Stimulated activated CD4-positive, alpha-beta T cell treated with anti-CD3 and anti-CD28 coated beads, Interleukin-2, amount 100 ng/mL, for 48 hours (primary cell): ENCODE measurements at regions not wholly inside any gene's neighbourhood (a gene's known extent, or its start where the extent isn't known, plus 50 kb on each side); places are given as distances from the start of the nearest gene placed in this dataset.

Source experiments
- DNase-seq, 2 donors: peaks; one replicate each; pipeline ENCODE4 v3.0.0-alpha.2; 2020

DNA sequence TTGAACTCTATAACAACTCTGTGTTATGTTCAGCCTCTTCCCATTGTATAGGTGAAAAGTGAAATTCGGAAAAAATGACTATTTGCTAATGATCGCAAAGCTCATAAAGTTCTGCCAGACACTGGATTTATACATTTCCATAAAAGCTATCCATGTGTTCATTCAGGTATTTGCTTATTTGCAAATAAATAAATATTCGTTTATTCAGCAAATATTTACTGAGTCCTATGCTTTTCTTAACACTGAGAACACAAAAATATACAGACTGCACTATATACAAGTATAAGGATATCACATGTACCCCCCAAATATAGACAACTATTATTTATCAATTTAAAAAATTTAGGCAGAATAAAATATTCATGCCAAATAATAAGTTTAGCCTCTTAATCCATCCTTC lies 63.2 kb upstream of the ATP8B1 start:
- no peak for DNase-seq

DNA sequence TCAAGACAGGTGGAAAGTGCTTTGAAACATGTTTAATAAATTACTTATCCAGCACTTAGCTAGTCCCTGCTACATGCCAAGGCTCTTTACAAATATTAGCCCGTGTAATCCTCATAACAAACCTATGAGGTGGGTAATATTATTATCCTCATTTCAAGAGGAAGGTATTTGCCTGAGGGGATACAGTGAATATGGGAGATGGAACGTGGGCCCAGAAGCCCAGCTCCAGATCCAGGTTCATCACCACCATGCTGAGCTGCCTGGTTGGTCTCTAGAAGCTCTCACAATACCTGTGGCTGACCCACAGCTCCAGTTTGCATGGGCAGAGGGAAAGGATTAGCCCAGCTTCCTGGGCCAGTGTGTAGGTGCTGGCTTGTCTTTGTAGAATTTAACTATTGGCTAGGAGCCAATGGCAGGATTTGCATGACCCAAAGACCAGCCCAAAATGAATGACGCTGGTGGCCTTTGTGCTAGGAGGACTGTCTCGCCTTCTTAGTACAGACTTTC lies 61.6 kb upstream of the ATP8B1 start:
- DNase-seq, result no peak

DNA sequence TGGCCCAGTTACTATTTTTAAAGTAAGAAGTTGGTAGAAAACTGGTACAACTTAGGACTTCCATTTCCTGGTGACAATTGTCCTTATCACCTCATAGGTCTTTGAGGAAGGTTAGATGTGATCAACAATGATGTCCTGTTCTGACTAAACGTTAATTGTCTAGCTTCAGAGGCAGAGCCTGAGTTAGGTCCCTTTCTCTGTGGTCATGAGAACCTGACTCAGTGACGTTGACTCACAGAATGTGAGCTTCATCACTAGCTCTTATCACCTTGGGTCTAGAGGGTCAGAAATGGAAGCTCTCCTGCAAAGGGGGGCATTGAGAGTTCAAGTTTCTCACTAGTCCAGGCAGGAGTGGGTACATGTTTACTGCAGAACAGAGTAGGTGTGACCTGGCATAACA lies 60.6 kb upstream of the ATP8B1 start:
- DNase-seq, result no peak

DNA sequence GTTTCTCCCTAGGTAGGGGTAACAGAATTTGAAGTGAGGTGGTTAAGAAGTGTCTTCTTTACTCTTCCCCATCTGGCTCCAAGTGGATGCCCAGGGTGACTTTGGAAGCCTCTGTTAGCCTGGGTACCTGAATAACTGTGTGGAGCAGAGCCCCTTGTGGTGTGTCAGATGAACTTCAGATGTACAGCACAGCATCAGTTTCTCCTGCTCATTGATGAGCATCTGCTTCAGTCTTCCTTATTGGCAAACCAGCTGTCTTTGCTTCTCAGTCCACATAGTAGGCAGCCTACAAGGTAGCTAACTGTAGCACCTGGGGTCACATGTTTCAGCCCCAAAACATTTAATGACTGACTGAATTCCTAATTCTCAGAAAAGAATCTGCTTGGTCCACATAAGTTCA lies 56.2 kb upstream of the ATP8B1 start:
- no peak for DNase-seq

DNA sequence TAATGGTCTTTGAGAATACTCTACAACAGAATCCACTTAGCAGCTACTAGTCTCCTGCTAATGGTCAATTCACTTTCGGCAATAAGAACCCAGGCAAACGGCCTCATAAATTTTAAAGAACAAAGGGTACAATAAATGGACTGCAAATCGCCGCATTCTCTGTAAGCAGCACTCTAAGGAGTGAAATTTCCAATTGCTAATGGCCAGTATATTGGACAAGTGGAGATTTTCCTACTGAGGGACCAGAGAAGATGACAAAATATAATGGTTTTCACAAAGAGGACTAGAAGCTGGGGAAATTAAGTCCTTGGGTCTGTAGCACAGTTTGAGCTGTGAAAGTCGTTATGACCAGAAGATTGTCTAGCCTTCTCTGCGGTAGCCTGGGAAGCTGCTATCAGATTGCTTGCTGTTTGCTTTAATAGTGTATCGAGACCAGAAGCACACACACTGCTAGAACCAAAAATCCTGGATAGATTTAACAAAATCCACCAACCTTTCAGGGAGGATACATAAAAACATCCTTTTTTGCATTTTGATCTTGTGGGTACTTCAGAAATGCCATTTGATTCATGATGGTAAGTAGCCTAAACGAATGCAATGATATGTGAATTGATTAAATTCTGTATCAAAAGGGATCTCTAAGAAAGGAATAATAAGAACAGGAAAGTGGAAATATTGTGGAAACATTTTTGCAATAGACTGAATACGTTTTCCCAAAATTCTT lies 53.6 kb upstream of the ATP8B1 start:
- DNase-seq, result no peak

DNA sequence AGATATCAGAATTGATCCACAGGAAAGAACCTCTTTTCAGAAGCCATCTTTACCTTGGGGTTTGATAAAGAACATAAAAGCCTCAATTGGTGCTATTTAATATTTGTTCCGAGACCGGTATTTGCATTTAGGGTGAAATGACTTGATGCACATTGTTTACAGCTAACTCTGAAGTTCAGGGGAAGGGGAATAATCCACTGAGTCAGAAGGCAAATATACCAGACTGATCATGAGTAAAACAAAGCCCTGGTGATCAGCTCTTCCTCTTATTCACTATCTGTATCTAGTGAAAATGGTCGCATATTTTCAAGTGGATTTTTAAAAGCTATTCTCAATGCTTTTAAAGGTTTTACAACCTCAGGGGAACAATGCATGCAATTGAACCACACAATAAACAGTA lies 53.0 kb upstream of the ATP8B1 start:
- DNase-seq, result no peak

DNA sequence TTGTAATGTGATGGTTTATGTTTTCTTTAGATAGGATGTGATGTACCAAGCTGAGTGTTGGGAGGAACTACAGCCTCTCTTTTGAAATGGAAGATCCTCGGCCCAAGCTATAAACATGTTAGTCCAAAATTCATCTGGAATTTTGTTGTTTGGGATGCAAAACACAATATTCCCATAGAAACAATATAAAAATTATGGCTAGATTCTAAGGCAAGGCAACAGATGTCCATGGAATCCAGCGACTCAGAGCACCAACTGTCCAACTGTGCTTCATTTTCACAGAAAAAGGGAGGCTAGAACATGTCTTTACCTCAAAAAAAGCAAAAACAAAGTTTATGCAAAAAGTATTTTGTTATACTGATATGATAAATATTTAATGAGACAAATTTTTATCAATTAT lies 52.4 kb upstream of the ATP8B1 start:
- DNase-seq, result no peak

DNA sequence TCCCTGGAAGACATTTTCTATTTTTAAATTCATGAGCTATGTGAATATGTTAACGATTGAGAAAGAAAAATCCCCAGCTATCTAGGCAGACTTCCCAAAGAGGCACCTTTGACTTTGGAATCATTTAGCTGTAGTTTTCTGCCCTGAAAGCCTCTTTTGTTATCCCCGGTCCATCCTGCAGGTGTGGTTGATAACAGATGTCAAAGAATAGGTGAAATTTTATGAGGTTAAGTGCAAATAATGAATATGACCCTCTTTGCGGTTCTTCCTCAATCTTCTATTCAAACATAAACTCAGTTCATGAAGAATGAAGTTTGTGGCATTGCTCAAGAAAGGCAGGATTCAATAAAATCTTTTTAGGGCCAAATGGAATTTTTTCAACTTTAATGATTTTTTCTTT lies 51.6 kb upstream of the ATP8B1 start:
- no peak for DNase-seq

DNA sequence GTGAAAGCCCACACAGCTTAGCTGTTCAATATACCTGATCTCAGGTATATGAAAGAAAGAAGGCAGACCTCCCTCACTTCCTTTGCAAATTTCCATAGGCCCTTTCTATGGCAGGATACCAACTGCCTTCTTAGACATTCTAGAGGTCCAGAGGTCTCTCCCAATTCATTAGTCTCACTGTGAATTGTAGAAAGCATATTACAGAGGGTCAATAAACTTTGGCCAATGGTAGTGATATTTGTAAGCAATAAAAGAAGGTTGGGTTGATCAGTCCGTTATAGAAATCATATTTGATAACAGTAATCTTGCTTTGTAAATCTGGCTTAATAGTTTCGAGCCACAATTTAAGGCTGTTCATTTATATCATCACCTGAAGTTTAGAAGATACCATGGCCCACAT lies 50.7 kb upstream of the ATP8B1 start:
- DNase-seq, result no peak

DNA sequence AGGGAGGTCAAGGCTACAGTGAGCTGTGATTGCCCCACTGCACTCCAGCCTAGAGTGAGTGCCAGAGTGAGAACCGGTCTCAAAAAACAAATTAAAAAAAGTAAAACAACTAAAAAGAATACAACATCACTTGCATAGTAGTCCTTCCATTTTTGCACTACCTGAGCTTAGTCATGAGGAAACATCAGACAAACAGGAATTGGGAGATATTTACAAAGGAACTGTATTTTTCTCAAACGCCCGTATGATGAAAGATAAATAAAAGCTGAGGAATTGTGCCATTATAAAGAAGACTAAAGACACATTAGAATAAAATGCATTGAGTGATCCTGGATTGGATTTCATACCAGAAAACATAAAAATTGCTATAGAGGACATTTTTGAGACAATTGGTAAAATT lies 50.0 kb upstream of the ATP8B1 start:
- DNase-seq, result no peak
